PFSK-1 (cell line): ENCODE measurements at regions not wholly inside any gene's neighbourhood (a gene's known extent, or its start where the extent isn't known, plus 50 kb on each side); places are given as distances from the start of the nearest gene placed in this dataset.

Experiments
- FOXP2 ChIP-seq: optimal IDR thresholded peaks from 2 replicates; pipeline ENCODE3; 2011; ENCODE audit warnings: borderline replicate concordance, control low read depth, inconsistent platforms; ENCODE audit not compliant: insufficient read depth; ENCODE audit errors: extremely low read length, extremely low read depth
- POLR2AphosphoS5 ChIP-seq: IDR thresholded peaks from 2 replicates; pipeline ENCODE4 v1.6.1; 2012; ENCODE audit warnings: low read depth, mild to moderate bottlenecking, control low read depth, low read length, moderate library complexity
- REST ChIP-seq, 2 experiments: IDR thresholded peaks; 2 replicates each; pipeline versions ENCODE4 v1.6.1 to v1.8.0; 2011 to 2012; ENCODE audit warnings: low read depth in 2 of 2, low read length in 2 of 2, control low read depth in 1 of 2, inconsistent platforms in 1 of 2, mild to moderate bottlenecking in 1 of 2, moderate library complexity in 1 of 2; ENCODE audit not compliant: insufficient read depth in 1 of 2
- SIN3A ChIP-seq: IDR thresholded peaks from 2 replicates; pipeline ENCODE4 v1.6.1; 2012; ENCODE audit warnings: mild to moderate bottlenecking, low read length, moderate library complexity, borderline replicate concordance; ENCODE audit not compliant: insufficient read depth
- TAF1 ChIP-seq: IDR thresholded peaks from 2 replicates; pipeline ENCODE4 v1.6.1; 2012; ENCODE audit warnings: low read length, control low read depth, borderline replicate concordance; ENCODE audit not compliant: insufficient read depth

- TF ChIP-seq FOXP2 (no peak), SIN3A (no peak), REST (IDR thresholded peaks at IDR 0.05; ENCODE audit: insufficient read depth in 1 of 2, low read depth in 2 of 2, low read length in 2 of 2) (no peak), TAF1 (no peak), POLR2AphosphoS5 (no peak)
Measured at GRCh38 chr11:70490208-70490607, 91.9 kb downstream of the CTTN start.

- no peak for TF ChIP-seq POLR2AphosphoS5
- no peak for TF ChIP-seq FOXP2
- no peak for TF ChIP-seq TAF1
- no peak for TF ChIP-seq SIN3A
- TF ChIP-seq REST (IDR thresholded peaks at IDR 0.05; ENCODE audit: insufficient read depth in 1 of 2, low read depth in 2 of 2, low read length in 2 of 2) = no peak
Measured at GRCh38 chr11:70490723-70491558, 92.6 kb downstream of the CTTN start.

GRCh38 chr11:70491696-70492472 lies 93.6 kb downstream of the CTTN start:
- TF ChIP-seq SIN3A = no peak
- TF ChIP-seq REST (IDR thresholded peaks at IDR 0.05; ENCODE audit: insufficient read depth in 1 of 2, low read depth in 2 of 2, low read length in 2 of 2) = no peak
- no peak for TF ChIP-seq FOXP2
- TF ChIP-seq POLR2AphosphoS5 = no peak
- TF ChIP-seq TAF1 = no peak

GRCh38 chr11:70493089-70493474 lies 94.8 kb downstream of the CTTN start:
- TF ChIP-seq SIN3A (no peak), TAF1 (no peak), FOXP2 (no peak), REST (IDR thresholded peaks at IDR 0.05; ENCODE audit: insufficient read depth in 1 of 2, low read depth in 2 of 2, low read length in 2 of 2) (no peak), POLR2AphosphoS5 (no peak)
